Gastrocnemius medialis (tissue), 4 donors: ENCODE measurements at regions not wholly inside any gene's neighbourhood (a gene's known extent, or its start where the extent isn't known, plus 50 kb on each side); places are given as distances from the start of the nearest gene placed in this dataset.
"Not testable (repeated sequence)": the region's sequence is repeated elsewhere in the genome, so short reads cannot be mapped to it uniquely, and the experiment has no call there.

ENCODE experiments used
- ATAC-seq, 2 donors: fragments of 150-250 bp; one replicate each; pipeline ENCODE4 v1.9.1; 2016
- DNase-seq, 2 donors: peaks; one replicate each; pipeline ENCODE4 v3.0.0-alpha.2; 2019
- H3K27ac ChIP-seq, 4 donors: fragments of 200-600 bp; sonication (generic); 1 replicate in 1 of 4; 2 replicates in 3 of 4; pipeline ENCODE4 v1.5.1; 2016 to 2018; ENCODE audit warnings: mild to moderate bottlenecking in 2 of 4, moderate library complexity in 1 of 4
- H3K27me3 ChIP-seq, 3 donors: fragments of 200-600 bp; sonication (generic) in 2 of 3; 1 replicate in 1 of 3; 2 replicates in 2 of 3; pipeline versions ENCODE4 v1.5.1 to v1.6.0; 2016 to 2019; ENCODE audit warnings: mild to moderate bottlenecking in 1 of 3, moderate library complexity in 1 of 3
- H3K36me3 ChIP-seq, 2 donors: fragments of 200-600 bp; sonication (generic) in 1 of 2; one replicate each; pipeline ENCODE4 v1.5.1; 2017 to 2018
- H3K4me1 ChIP-seq, 2 donors: fragments of 200-600 bp; sonication (generic) in 1 of 2; one replicate each; pipeline ENCODE4 v1.5.1; 2016 to 2017; ENCODE audit warnings: mild to moderate bottlenecking in 2 of 2
- H3K4me3 ChIP-seq, 4 donors: fragments of 200-600 bp; sonication (generic) in 3 of 4; 1 replicate in 1 of 4; 2 replicates in 3 of 4; pipeline ENCODE4 v1.5.1; 2016 to 2019; ENCODE audit warnings: mild to moderate bottlenecking in 2 of 4
- H3K9me3 ChIP-seq, 3 donors: fragments of 200-600 bp; sonication (generic) in 2 of 3; 1 replicate in 1 of 3; 2 replicates in 2 of 3; pipeline ENCODE4 v1.5.1; 2016 to 2019
- CTCF ChIP-seq, 5 experiments: fragments of 450-650 bp in 3 of 5; fragments of 200-600 bp in 2 of 5; sonication (generic) in 2 of 5; IDR thresholded peaks in 4 of 5; conservative IDR thresholded peaks in 1 of 5; 1 replicate in 4 of 5; 2 replicates in 1 of 5; pipeline ENCODE4 v1.5.1; 2016 to 2019; ENCODE audit warnings: antibody characterized with exemption in 5 of 5, mild to moderate bottlenecking in 3 of 5, moderate library complexity in 3 of 5
- POLR2A ChIP-seq, 2 donors: fragments of 450-650 bp; IDR thresholded peaks; one replicate each; pipeline ENCODE4 v1.6.1; 2017; ENCODE audit warnings: antibody characterized with exemption in 2 of 2, mild to moderate bottlenecking in 2 of 2, moderate library complexity in 2 of 2
- in situ Hi-C, 4 donors: fragments of 200-750 bp; cut with MboI; loops; one replicate each; pipeline versions ENCODE4 v1.15.0 to v1.8.0; 2017; ENCODE audit warnings: low sequenced_read_pairs in 4 of 4
- intact Hi-C: fragments of 100-400 bp; cut with DNase I; formaldehyde crosslinking; loops from one replicate; pipeline ENCODE4 v1.15.1; 2023; ENCODE audit warnings: low total_unique reads

DNA sequence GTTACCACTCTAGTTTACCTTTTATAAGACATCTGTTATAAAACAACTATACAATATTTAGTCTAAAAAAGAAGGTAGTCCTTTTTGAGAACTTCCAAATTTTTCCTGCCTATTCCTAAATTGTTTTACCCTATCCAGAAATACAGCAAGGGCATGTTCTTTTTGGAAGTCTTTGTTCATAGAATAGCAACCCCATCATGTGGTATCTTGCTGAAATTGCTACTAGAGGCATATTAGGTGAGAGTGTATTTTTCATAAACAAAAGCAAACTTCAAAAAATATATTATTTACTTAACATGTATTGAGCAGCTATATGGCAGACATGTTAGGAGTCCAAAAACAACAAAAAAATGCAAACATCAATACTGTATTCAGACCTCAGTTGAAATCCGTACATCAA is 371.8 kb upstream of the NRSN1 start:
- Histone ChIP-seq H3K36me3 (no peaks in the 10 kb centered on the region), H3K27me3 (no peaks in the 10 kb centered on the region), H3K9me3 (no peaks in the 10 kb centered on the region), H3K4me3 (no peak overlapping the region), H3K27ac (no peak overlapping the region), H3K4me1 (no peaks in the 10 kb centered on the region)
- intact Hi-C loops = no loop called here
- no peak for DNase-seq
- no peak for ATAC-seq
- TF ChIP-seq POLR2A (IDR thresholded peaks at IDR 0.05) (no peak), CTCF (IDR thresholded peaks at IDR 0.05 in 4 of 5, conservative IDR thresholded peaks at IDR 0.05 in 1 of 5) (no peak)
- in situ Hi-C loops = no loop called here

DNA sequence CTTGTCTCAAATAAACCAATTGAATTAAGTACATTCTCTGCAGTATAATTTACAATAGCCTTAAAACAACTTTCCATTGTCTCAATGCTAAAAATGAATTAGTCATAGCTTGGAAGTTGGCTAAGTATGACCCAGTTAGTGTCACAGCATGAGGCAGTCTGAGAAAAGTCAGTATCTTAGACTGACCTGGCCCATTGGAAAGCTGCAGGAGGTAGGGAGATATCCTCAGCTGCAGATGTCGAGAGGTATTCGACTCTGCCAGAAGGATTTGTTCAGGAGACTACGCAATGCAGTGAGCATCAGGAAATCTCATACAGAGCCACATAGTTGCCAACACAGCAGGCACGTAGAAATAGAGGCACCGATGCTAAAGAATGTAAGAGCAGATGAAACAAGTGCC is 350.9 kb upstream of the NRSN1 start:
- H3K9me3 ChIP-seq = no peaks in the 10 kb centered on the region
- intact Hi-C loops = no loop called here
- no peak for ATAC-seq

DNA sequence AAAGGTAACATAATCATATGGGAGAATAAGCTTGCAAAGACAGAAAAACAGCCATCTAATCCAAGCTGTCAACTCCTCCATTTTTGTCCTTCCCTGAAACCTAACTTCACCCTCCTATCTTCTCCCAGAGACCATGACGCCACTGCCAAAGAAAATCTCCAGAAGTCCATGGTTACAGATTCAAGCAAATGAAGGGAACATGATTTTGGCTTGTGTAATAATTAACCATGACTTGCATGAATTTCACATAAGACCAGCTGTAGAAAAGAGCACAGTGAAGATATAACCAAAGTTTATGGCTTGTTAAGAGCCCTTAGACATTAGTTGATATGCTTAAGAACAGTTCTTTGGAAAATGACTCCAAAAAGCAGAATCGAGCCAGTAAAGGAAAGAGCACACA is 342.1 kb upstream of the NRSN1 start:
- TF ChIP-seq CTCF (IDR thresholded peaks at IDR 0.05 in 4 of 5, conservative IDR thresholded peaks at IDR 0.05 in 1 of 5) = no peak
- TF ChIP-seq POLR2A (IDR thresholded peaks at IDR 0.05) = no peak
- DNase-seq (no peak), ATAC-seq (no peak)
- no peaks in the 10 kb centered on the region for H3K9me3 ChIP-seq
- no peaks in the 10 kb centered on the region for H3K4me1 ChIP-seq
- no peaks in the 10 kb centered on the region for H3K27me3 ChIP-seq
- H3K36me3 ChIP-seq = no peaks in the 10 kb centered on the region
- intact Hi-C loops = no loop called here
- in situ Hi-C loops = no loop called here
- H3K4me3 ChIP-seq = no peak overlapping the region
- H3K27ac ChIP-seq = no peak overlapping the region

More for the DNA sequence above, 350.9 kb upstream of the NRSN1 start:
- in situ Hi-C loops = no loop called here
- no peak for DNase-seq
- TF ChIP-seq POLR2A (IDR thresholded peaks at IDR 0.05) = no peak
- Histone ChIP-seq H3K27me3 (no peaks in the 10 kb centered on the region), H3K27ac (no peak overlapping the region), H3K36me3 (no peaks in the 10 kb centered on the region), H3K4me1 (no peaks in the 10 kb centered on the region), H3K4me3 (no peak overlapping the region)

- Histone ChIP-seq H3K4me1 (no peaks in the 10 kb centered on the region), H3K4me3 (no peak overlapping the region), H3K9me3 (no peaks in the 10 kb centered on the region), H3K27me3 (no peaks in the 10 kb centered on the region), H3K36me3 (no peaks in the 10 kb centered on the region), H3K27ac (no peak overlapping the region)
- DNase-seq (no peak), ATAC-seq (no peak)
- in situ Hi-C loops (no loop called here), intact Hi-C loops (no loop called here)
- TF ChIP-seq POLR2A (IDR thresholded peaks at IDR 0.05) = no peak
- no peak for TF ChIP-seq CTCF (IDR thresholded peaks at IDR 0.05 in 4 of 5, conservative IDR thresholded peaks at IDR 0.05 in 1 of 5)
Observed at GRCh38 chr6:23784301-23784919, 341.6 kb upstream of the NRSN1 start.

GRCh38 chr6:23790756-23791155 is 335.3 kb upstream of the NRSN1 start:
- H3K27ac ChIP-seq = no peak overlapping the region
- H3K36me3 ChIP-seq = no peaks in the 10 kb centered on the region
- no peaks in the 10 kb centered on the region for H3K27me3 ChIP-seq
- H3K9me3 ChIP-seq = no peaks in the 10 kb centered on the region
- DNase-seq (no peak), ATAC-seq (no peak)
- H3K4me1 ChIP-seq = no peaks in the 10 kb centered on the region
- TF ChIP-seq POLR2A (IDR thresholded peaks at IDR 0.05) = no peak
- in situ Hi-C loops (no loop called here), intact Hi-C loops (no loop called here)
- no peak overlapping the region for H3K4me3 ChIP-seq

DNA sequence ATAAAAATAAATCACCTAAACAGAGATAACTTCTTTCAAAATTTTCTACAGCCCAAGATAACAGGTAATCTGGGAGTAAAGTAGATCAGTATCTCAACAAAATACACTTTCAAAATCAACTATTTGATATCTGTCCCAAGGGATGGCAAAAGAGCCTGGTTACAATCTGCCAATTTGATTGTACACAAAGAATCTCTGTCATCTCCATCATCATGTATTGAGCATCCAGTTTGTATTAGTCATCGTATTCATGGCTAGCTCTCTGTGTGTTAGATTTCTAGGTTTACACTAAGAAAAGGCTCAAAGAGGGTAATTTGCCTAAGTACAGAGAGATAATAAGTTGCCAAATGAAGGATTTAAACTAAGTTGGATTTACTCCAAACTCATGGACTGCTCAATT is 329.0 kb upstream of the NRSN1 start:
- no peaks in the 10 kb centered on the region for H3K9me3 ChIP-seq
- H3K27me3 ChIP-seq = no peaks in the 10 kb centered on the region
- H3K36me3 ChIP-seq = no peaks in the 10 kb centered on the region
- no peaks in the 10 kb centered on the region for H3K4me1 ChIP-seq
- intact Hi-C loops = no loop called here
- DNase-seq = no peak
- TF ChIP-seq CTCF (IDR thresholded peaks at IDR 0.05 in 4 of 5, conservative IDR thresholded peaks at IDR 0.05 in 1 of 5) (no peak), POLR2A (IDR thresholded peaks at IDR 0.05) (no peak)
- no peak for ATAC-seq
- no peak overlapping the region for H3K4me3 ChIP-seq
- no peak overlapping the region for H3K27ac ChIP-seq
- in situ Hi-C loops = no loop called here

- in situ Hi-C loops, H3K36me3 ChIP-seq, intact Hi-C loops, DNase-seq, H3K27ac ChIP-seq, H3K27me3 ChIP-seq, H3K9me3 ChIP-seq, H3K4me3 ChIP-seq, H3K4me1 ChIP-seq, ATAC-seq: not testable (repeated sequence)
Observed at GRCh38 chr6:23804289-23804688, 321.7 kb upstream of the NRSN1 start.

DNA sequence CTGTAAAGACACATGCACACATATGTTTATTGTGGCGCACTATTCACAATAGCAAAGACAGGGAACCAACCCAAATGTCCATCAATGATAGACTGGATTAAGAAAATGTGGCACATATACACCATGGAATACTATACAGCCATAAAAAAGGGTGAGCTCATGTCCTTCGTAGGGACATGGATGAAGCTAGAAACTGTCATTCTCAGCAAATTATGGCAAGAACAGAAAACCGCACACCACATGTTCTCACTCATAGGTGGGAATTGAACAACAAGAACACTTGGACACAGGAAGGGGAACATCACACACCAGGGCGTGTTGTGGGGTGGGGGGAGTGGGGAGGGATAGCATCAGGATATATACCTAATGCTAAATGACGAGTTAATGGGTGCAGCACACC is 304.9 kb upstream of the NRSN1 start:
- DNase-seq, H3K9me3 ChIP-seq, H3K27me3 ChIP-seq, H3K4me1 ChIP-seq, ATAC-seq, H3K27ac ChIP-seq, H3K4me3 ChIP-seq, in situ Hi-C loops, H3K36me3 ChIP-seq, intact Hi-C loops: not testable (repeated sequence)
